ENCODE measurements at regions not wholly inside any gene's neighbourhood (a gene's known extent, or its start where the extent isn't known, plus 50 kb on each side); places are given as distances from the start of the nearest gene placed in this dataset.

GRCh38 chr21:19853709-19854575, 1144.3 kb upstream of the NCAM2 start:
- no peak for FAIRE-seq
- peak overlapping the region; percentile 63 for H3K4me2 ChIP-seq (ENCODE audit: insufficient read depth, low read length)
- peak overlapping the region; percentile 19; the same call in 1 of the 2 replicates for H3K4me3 ChIP-seq
- H3K9ac ChIP-seq (ENCODE audit: insufficient read depth in 1 of 2, low read depth in 2 of 2, low read length in 2 of 2), result no peak overlapping the region
- no peaks in the 10 kb centered on the region for H3K79me2 ChIP-seq (ENCODE audit: control insufficient read depth, insufficient read depth, low read length)
- WGBS (ENCODE audit: insufficient coverage, low coverage, missing lambda C conversion rate), result 6% methylated on average over 17 of the region's 22 CpGs
- in situ Hi-C loops (cut with MboI), result no loop called here
- H4K20me1 ChIP-seq (replicated peaks; ENCODE audit: control insufficient read depth, insufficient read depth, low read length), result no peaks in the 10 kb centered on the region
- no peaks in the 10 kb centered on the region for H3K9me1 ChIP-seq (ENCODE audit: control insufficient read depth, insufficient read depth, low read length)
- H3K4me1 ChIP-seq (replicated peaks in 1 of 2; ENCODE audit: control insufficient read depth in 2 of 2, insufficient read depth in 2 of 2, low read length in 2 of 2), result peaks cover 0 to 11% of the 10 kb centered on the region in 2 experiments; a peak in 2 of 5 replicates
- H3K36me3 ChIP-seq (ENCODE audit: control insufficient read depth, insufficient read depth, low read length), result no peaks in the 10 kb centered on the region
- BruUV-seq (replicated peaks), result no TSS peak
- ChIA-PET CTCF (ENCODE audit: low intra/inter-chr PET ratio) (no interaction called here), POLR2A (interaction anchor here (0.6 to 0.9 kb wide), 3 partner anchors 23 to 1810 kb away, joined by 3 to 4 read pairs (median 3); no protein-coding TSS in a partner anchor)
- H3K27ac ChIP-seq (ENCODE audit: extremely low read depth, low read depth, low read length), result no peak overlapping the region
- no peaks in the 10 kb centered on the region for H3K9me3 ChIP-seq (replicated peaks; ENCODE audit: control insufficient read depth, insufficient read depth, low read depth, low read length)
- intact Hi-C loops (cut with micrococcal nuclease), result no loop called here
- peak; percentile 15 to 70 (median 25) for DNase-seq (ENCODE audit: extremely low read depth in 1 of 4, low spot score in 3 of 4)
- peak; percentile 90 for ATAC-seq
- H2AFZ ChIP-seq (ENCODE audit: low read depth, low read length), result peak overlapping the region; percentile 68
- no peaks in the 10 kb centered on the region for H3K27me3 ChIP-seq (ENCODE audit: control insufficient read depth in 2 of 2, insufficient read depth in 2 of 2, low read length in 2 of 2)
- TF ChIP-seq, protein P1, sequence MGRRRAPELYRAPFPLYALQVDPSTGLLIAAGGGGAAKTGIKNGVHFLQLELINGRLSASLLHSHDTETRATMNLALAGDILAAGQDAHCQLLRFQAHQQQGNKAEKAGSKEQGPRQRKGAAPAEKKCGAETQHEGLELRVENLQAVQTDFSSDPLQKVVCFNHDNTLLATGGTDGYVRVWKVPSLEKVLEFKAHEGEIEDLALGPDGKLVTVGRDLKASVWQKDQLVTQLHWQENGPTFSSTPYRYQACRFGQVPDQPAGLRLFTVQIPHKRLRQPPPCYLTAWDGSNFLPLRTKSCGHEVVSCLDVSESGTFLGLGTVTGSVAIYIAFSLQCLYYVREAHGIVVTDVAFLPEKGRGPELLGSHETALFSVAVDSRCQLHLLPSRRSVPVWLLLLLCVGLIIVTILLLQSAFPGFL (CRISPR knock-in tag; IDR thresholded peaks at IDR 0.05), result no peak
- TF ChIP-seq E2F4 (CRISPR knock-in tag; IDR thresholded peaks at IDR 0.05; ENCODE audit: low read depth) (no peak), C11orf30 (IDR thresholded peaks at IDR 0.05; ENCODE audit: low read depth) (no peak), ZNF740 (CRISPR knock-in tag; IDR thresholded peaks at IDR 0.05) (no peak), ZNF740 (tag; IDR thresholded peaks at IDR 0.05) (no peak), DIDO1 (tag; IDR thresholded peaks at IDR 0.05; ENCODE audit: low read depth) (no peak), HBP1 (CRISPR knock-in tag; IDR thresholded peaks at IDR 0.05) (no peak), PRDM10 (IDR thresholded peaks at IDR 0.05; ENCODE audit: partially characterized antibody) (peak; percentile 49), ZNF76 (CRISPR knock-in tag; IDR thresholded peaks at IDR 0.05; ENCODE audit: borderline replicate concordance) (no peak), KDM1A (IDR thresholded peaks at IDR 0.05) (no peak)
- TF ChIP-seq, protein P2, sequence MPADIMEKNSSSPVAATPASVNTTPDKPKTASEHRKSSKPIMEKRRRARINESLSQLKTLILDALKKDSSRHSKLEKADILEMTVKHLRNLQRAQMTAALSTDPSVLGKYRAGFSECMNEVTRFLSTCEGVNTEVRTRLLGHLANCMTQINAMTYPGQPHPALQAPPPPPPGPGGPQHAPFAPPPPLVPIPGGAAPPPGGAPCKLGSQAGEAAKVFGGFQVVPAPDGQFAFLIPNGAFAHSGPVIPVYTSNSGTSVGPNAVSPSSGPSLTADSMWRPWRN (IDR thresholded peaks at IDR 0.05; ENCODE audit: low read depth), result no peak

Measured in K562 (cell line).